DND-41 (cell line): ENCODE measurements at regions not wholly inside any gene's neighbourhood (a gene's known extent, or its start where the extent isn't known, plus 50 kb on each side); places are given as distances from the start of the nearest gene placed in this dataset.

Source experiments
- EZH2 ChIP-seq: IDR thresholded peaks from 3 replicates; pipeline ENCODE4 v1.6.1; 2012; ENCODE audit warnings: borderline replicate concordance, low read depth, mild to moderate bottlenecking, moderate library complexity, low read length, inconsistent platforms; ENCODE audit not compliant: severe bottlenecking
- TF ChIP-seq, protein P1 (sequence below): IDR thresholded peaks from 2 replicates; pipeline ENCODE4 v1.5.1; 2012; ENCODE audit warnings: borderline replicate concordance, low read length, moderate library complexity, mild to moderate bottlenecking; ENCODE audit not compliant: poor library complexity, severe bottlenecking; ENCODE audit errors: extremely low read depth

- TF ChIP-seq, protein P1, sequence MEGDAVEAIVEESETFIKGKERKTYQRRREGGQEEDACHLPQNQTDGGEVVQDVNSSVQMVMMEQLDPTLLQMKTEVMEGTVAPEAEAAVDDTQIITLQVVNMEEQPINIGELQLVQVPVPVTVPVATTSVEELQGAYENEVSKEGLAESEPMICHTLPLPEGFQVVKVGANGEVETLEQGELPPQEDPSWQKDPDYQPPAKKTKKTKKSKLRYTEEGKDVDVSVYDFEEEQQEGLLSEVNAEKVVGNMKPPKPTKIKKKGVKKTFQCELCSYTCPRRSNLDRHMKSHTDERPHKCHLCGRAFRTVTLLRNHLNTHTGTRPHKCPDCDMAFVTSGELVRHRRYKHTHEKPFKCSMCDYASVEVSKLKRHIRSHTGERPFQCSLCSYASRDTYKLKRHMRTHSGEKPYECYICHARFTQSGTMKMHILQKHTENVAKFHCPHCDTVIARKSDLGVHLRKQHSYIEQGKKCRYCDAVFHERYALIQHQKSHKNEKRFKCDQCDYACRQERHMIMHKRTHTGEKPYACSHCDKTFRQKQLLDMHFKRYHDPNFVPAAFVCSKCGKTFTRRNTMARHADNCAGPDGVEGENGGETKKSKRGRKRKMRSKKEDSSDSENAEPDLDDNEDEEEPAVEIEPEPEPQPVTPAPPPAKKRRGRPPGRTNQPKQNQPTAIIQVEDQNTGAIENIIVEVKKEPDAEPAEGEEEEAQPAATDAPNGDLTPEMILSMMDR, result no peak
- TF ChIP-seq EZH2, result no peak
These were observed 324.8 kb upstream of the GULP1 start for GRCh38 chr2:187966924-187967323.
